K562 (cell line): ENCODE measurements at regions not wholly inside any gene's neighbourhood (a gene's known extent, or its start where the extent isn't known, plus 50 kb on each side); places are given as distances from the start of the nearest gene placed in this dataset.

Experiments used
- ATAC-seq: fragments of 200-7000 bp; cut with Tn5 transposase; 3 replicates; pipeline ENCODE4 v1.9.1; 2020; ENCODE audit warnings: moderate library complexity
- BruUV-seq: library from RNA; stranded (reverse); fragments of 400-500 nt; replicated peaks from 2 replicates; lab custom pipeline; 2021; lab: Mats Ljungman, UMichigan
- CTCF ChIA-PET: fragments of 300-600 bp; formaldehyde crosslinking; extraction: SDS; loops from one replicate; lab custom pipeline; 2021; ENCODE audit warnings: low intra/inter-chr PET ratio; lab: Yijun Ruan, JAX
- POLR2A ChIA-PET: fragments of 300-600, 350-650 bp; sonication (Branson Sonifier 250); formaldehyde crosslinking; extraction: SDS; loops from one replicate; lab custom pipeline; 2021; ENCODE audit warnings: antibody characterized with exemption, inconsistent platforms; lab: Yijun Ruan, JAX
- DNase-seq, 4 experiments: peaks; one replicate each; pipeline versions ENCODE4 v3.0.0 to v3.0.0-alpha.2; 2011 to 2018; ENCODE audit warnings: low spot score in 3 of 4, mixed read lengths in 3 of 4; ENCODE audit errors: extremely low read depth in 1 of 4
- FAIRE-seq: peaks from 2 replicates; lab custom pipeline; 2011; peaks lifted over from hg19 to GRCh38; lab: Jason Lieb, UNC
- H2AFZ ChIP-seq: 2 replicates; pipeline ENCODE4 v1.6.0; 2011; ENCODE audit warnings: low read depth, low read length, control low read depth, inconsistent platforms
- H3K27ac ChIP-seq: fragments of 200-600 bp; 3 replicates; pipeline ENCODE4 v1.8.0; 2011; ENCODE audit warnings: low read depth, mild to moderate bottlenecking, control low read depth, inconsistent platforms, low read length, moderate library complexity, mixed read lengths; ENCODE audit errors: extremely low read depth
- H3K27me3 ChIP-seq, 2 experiments: fragments of 300-600 bp in 1 of 2; 2 replicates in 1 of 2; 3 replicates in 1 of 2; pipeline versions ENCODE4 v1.6.0 to v1.8.0; 2011; ENCODE audit warnings: inconsistent platforms in 2 of 2, low read length in 2 of 2, mild to moderate bottlenecking in 1 of 2, mixed read lengths in 1 of 2, moderate library complexity in 1 of 2; ENCODE audit not compliant: control insufficient read depth in 2 of 2, insufficient read depth in 2 of 2
- H3K36me3 ChIP-seq: fragments of 300-600 bp; 3 replicates; pipeline ENCODE4 v1.8.0; 2011; ENCODE audit warnings: mild to moderate bottlenecking, low read length, inconsistent platforms; ENCODE audit not compliant: control insufficient read depth, insufficient read depth
- H3K4me1 ChIP-seq, 2 experiments: fragments of 200-600 bp in 1 of 2; replicated peaks in 1 of 2; 2 replicates in 1 of 2; 3 replicates in 1 of 2; pipeline versions ENCODE4 v1.5.1 to v1.8.0; 2011; ENCODE audit warnings: inconsistent platforms in 2 of 2, low read length in 2 of 2, mild to moderate bottlenecking in 1 of 2, mixed read lengths in 1 of 2, moderate library complexity in 1 of 2; ENCODE audit not compliant: control insufficient read depth in 2 of 2, insufficient read depth in 2 of 2
- H3K4me2 ChIP-seq: 2 replicates; pipeline ENCODE4 v1.6.1; 2011; ENCODE audit warnings: low read length, control low read depth, inconsistent platforms, mixed read lengths; ENCODE audit not compliant: insufficient read depth
- H3K4me3 ChIP-seq: fragments of 200-600 bp; sonication (generic), shearing (Covaris generic); 2 replicates; pipeline ENCODE4 v1.5.1; 2016; ENCODE audit warnings: control low read depth, inconsistent platforms
- H3K79me2 ChIP-seq: fragments of 200-600 bp; 3 replicates; pipeline ENCODE4 v1.8.0; 2011; ENCODE audit warnings: low read length, inconsistent platforms; ENCODE audit not compliant: control insufficient read depth, insufficient read depth
- H3K9ac ChIP-seq, 2 experiments: 2 replicates each; pipeline versions ENCODE4 v1.6.0 to v1.6.1; 2011; ENCODE audit warnings: low read depth in 2 of 2, low read length in 2 of 2, control low read depth in 1 of 2, inconsistent platforms in 1 of 2, mild to moderate bottlenecking in 1 of 2, mixed read lengths in 1 of 2; ENCODE audit not compliant: insufficient read depth in 1 of 2
- H3K9me1 ChIP-seq: one replicate; pipeline ENCODE4 v1.6.0; 2011; ENCODE audit warnings: inconsistent platforms, mild to moderate bottlenecking, low read length, moderate library complexity; ENCODE audit not compliant: control insufficient read depth, insufficient read depth
- H3K9me3 ChIP-seq: replicated peaks from 2 replicates; pipeline ENCODE4 v1.5.1; 2011; ENCODE audit warnings: low read depth, low read length, inconsistent platforms; ENCODE audit not compliant: control insufficient read depth, insufficient read depth
- H4K20me1 ChIP-seq: replicated peaks from 2 replicates; pipeline ENCODE4 v1.6.1; 2011; ENCODE audit warnings: low read length, inconsistent platforms, mixed read lengths; ENCODE audit not compliant: control insufficient read depth, insufficient read depth
- ATF7 ChIP-seq: fragments of 450-650 bp; IDR thresholded peaks from 2 replicates; pipeline ENCODE4 v1.7.1; 2014; ENCODE audit warnings: mild to moderate bottlenecking, moderate library complexity
- HNRNPH1 ChIP-seq: fragments of 200-400 bp; formaldehyde crosslinking; optimal IDR thresholded peaks from 2 replicates; pipeline ENCODE3; 2017; ENCODE audit warnings: low read depth, mild to moderate bottlenecking, low read length, moderate library complexity
- HNRNPL ChIP-seq: fragments of 200-400 bp; formaldehyde crosslinking; IDR thresholded peaks from 2 replicates; pipeline ENCODE4 v1.6.1; 2017; ENCODE audit warnings: low read depth, mild to moderate bottlenecking, low read length
- NCOR1 ChIP-seq: fragments of 450-650 bp; IDR thresholded peaks from 2 replicates; pipeline ENCODE4 v1.6.1; 2016; ENCODE audit warnings: mild to moderate bottlenecking, moderate library complexity
- NR2C2 ChIP-seq, 2 experiments: fragments of 200-800 bp in 1 of 2; sonication (Bioruptor generic) in 1 of 2; sonication (generic) in 1 of 2; formaldehyde crosslinking in 1 of 2; IDR thresholded peaks; 2 replicates each; pipeline versions ENCODE4 v1.6.1 to v1.8.0; 2016 to 2022; ENCODE audit warnings: mild to moderate bottlenecking in 1 of 2, missing compliant biosample characterization in 1 of 2, missing genetic modification characterization in 1 of 2, missing genetic modification reagents in 1 of 2
- PRMT5 ChIP-seq: sonication (generic); formaldehyde crosslinking; IDR thresholded peaks from 2 replicates; pipeline ENCODE4 v1.5.0; 2020; ENCODE audit warnings: missing genetic modification reagents
- RCOR1 ChIP-seq, 2 experiments: IDR thresholded peaks; 2 replicates each; pipeline ENCODE4 v1.6.1; 2012; ENCODE audit warnings: low read depth in 2 of 2, low read length in 2 of 2, borderline replicate concordance in 1 of 2, improper control_type of control experiment in 1 of 2
- ZNF232 ChIP-seq: sonication (generic); formaldehyde crosslinking; IDR thresholded peaks from 2 replicates; pipeline ENCODE4 v1.8.0; 2022; ENCODE audit warnings: mild to moderate bottlenecking, missing genetic modification reagents
- ZNF780A ChIP-seq: fragments of 250-450 bp; sonication (Bioruptor Pico); IDR thresholded peaks from 2 replicates; pipeline ENCODE4 v1.5.0; 2021; ENCODE audit warnings: mild to moderate bottlenecking
- WGBS: fragments of 100-300 bp; shearing (Covaris generic); methylation state at CpG from one replicate; pipeline ENCODE4 v1.1.6; 2016; ENCODE audit warnings: low coverage, mixed read lengths; ENCODE audit not compliant: insufficient coverage; ENCODE audit errors: missing lambda C conversion rate; 5-methylcytosine and 5-hydroxymethylcytosine counted together
- in situ Hi-C: fragments of 300-500 bp; cut with MboI; formaldehyde crosslinking; loops from 4 replicates; pipeline ENCODE4 v1.15.0; 2018; ENCODE audit warnings: inconsistent platforms, mixed read lengths
- intact Hi-C: fragments of 100-400 bp; cut with micrococcal nuclease; formaldehyde crosslinking; loops from 2 replicates; pipeline ENCODE4 v1.14.2; 2022
- TF ChIP-seq, protein P1 (sequence below): IDR thresholded peaks from 2 replicates; pipeline ENCODE4 v1.6.1; 2011; ENCODE audit not compliant: insufficient read length; ENCODE audit errors: extremely low read depth
- TF ChIP-seq, protein P2 (sequence below): fragments of 250-450 bp; sonication (Bioruptor Pico); IDR thresholded peaks from 2 replicates; pipeline ENCODE4 v1.4.0; 2020; ENCODE audit warnings: mild to moderate bottlenecking, moderate library complexity, borderline replicate concordance
- TF ChIP-seq, protein P3 (sequence below), 2 experiments: fragments of 150-350 bp in 1 of 2; IDR thresholded peaks; 2 replicates each; pipeline ENCODE4 v1.6.1; 2012 to 2016; ENCODE audit warnings: low read depth in 2 of 2, low read length in 2 of 2, mild to moderate bottlenecking in 1 of 2, moderate library complexity in 1 of 2

DNA sequence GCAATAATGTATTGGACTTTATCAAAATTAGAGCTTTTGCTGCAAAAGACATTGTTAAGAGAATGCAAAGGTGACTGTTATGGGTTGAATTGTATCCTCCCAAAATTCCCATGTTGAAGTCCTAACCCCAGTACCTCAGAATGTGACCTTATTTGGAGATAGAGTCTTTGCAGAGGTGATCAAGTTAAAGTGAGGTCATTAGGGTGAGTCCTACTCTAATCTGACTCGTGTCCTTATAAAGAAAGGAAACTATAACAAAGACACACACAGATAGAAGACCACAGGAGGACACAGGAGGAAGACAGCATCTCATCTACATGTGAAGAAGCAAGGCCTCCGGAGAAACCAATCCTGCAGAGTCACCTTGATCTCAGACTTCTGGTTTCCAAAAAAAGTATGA, 1011.2 kb downstream of the TBC1D22A start:
- no peak for FAIRE-seq
- TF ChIP-seq ZNF780A (no peak), PRMT5 (CRISPR knock-in tag) (no peak), NCOR1 (no peak), HNRNPL (no peak), RCOR1 (IDR thresholded peaks at IDR 0.05; ENCODE audit: borderline replicate concordance in 1 of 2, low read depth in 2 of 2, low read length in 2 of 2) (no peak), NR2C2 (CRISPR knock-in tag; IDR thresholded peaks at IDR 0.05) (no peak), NR2C2 (tag; IDR thresholded peaks at IDR 0.05) (no peak), ZNF232 (CRISPR knock-in tag) (no peak), ATF7 (no peak), HNRNPH1 (no peak)
- TF ChIP-seq, protein P1, sequence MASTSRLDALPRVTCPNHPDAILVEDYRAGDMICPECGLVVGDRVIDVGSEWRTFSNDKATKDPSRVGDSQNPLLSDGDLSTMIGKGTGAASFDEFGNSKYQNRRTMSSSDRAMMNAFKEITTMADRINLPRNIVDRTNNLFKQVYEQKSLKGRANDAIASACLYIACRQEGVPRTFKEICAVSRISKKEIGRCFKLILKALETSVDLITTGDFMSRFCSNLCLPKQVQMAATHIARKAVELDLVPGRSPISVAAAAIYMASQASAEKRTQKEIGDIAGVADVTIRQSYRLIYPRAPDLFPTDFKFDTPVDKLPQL = no peak
- TF ChIP-seq, protein P2, sequence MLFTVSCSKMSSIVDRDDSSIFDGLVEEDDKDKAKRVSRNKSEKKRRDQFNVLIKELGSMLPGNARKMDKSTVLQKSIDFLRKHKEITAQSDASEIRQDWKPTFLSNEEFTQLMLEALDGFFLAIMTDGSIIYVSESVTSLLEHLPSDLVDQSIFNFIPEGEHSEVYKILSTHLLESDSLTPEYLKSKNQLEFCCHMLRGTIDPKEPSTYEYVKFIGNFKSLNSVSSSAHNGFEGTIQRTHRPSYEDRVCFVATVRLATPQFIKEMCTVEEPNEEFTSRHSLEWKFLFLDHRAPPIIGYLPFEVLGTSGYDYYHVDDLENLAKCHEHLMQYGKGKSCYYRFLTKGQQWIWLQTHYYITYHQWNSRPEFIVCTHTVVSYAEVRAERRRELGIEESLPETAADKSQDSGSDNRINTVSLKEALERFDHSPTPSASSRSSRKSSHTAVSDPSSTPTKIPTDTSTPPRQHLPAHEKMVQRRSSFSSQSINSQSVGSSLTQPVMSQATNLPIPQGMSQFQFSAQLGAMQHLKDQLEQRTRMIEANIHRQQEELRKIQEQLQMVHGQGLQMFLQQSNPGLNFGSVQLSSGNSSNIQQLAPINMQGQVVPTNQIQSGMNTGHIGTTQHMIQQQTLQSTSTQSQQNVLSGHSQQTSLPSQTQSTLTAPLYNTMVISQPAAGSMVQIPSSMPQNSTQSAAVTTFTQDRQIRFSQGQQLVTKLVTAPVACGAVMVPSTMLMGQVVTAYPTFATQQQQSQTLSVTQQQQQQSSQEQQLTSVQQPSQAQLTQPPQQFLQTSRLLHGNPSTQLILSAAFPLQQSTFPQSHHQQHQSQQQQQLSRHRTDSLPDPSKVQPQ = no peak
- TF ChIP-seq, protein P3, sequence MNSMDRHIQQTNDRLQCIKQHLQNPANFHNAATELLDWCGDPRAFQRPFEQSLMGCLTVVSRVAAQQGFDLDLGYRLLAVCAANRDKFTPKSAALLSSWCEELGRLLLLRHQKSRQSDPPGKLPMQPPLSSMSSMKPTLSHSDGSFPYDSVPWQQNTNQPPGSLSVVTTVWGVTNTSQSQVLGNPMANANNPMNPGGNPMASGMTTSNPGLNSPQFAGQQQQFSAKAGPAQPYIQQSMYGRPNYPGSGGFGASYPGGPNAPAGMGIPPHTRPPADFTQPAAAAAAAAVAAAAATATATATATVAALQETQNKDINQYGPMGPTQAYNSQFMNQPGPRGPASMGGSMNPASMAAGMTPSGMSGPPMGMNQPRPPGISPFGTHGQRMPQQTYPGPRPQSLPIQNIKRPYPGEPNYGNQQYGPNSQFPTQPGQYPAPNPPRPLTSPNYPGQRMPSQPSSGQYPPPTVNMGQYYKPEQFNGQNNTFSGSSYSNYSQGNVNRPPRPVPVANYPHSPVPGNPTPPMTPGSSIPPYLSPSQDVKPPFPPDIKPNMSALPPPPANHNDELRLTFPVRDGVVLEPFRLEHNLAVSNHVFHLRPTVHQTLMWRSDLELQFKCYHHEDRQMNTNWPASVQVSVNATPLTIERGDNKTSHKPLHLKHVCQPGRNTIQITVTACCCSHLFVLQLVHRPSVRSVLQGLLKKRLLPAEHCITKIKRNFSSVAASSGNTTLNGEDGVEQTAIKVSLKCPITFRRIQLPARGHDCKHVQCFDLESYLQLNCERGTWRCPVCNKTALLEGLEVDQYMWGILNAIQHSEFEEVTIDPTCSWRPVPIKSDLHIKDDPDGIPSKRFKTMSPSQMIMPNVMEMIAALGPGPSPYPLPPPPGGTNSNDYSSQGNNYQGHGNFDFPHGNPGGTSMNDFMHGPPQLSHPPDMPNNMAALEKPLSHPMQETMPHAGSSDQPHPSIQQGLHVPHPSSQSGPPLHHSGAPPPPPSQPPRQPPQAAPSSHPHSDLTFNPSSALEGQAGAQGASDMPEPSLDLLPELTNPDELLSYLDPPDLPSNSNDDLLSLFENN (IDR thresholded peaks at IDR 0.05; ENCODE audit: low read depth in 2 of 2, low read length in 2 of 2) = no peak

More for the DNA sequence above, 1011.2 kb downstream of the TBC1D22A start:
- in situ Hi-C loops = no loop called here
- Histone ChIP-seq H3K27me3 (no peaks in the 10 kb centered on the region), H3K4me3 (no peak overlapping the region), H3K36me3 (no peaks in the 10 kb centered on the region; the same call in 2 of the 3 replicates), H4K20me1 (no peaks in the 10 kb centered on the region), H3K9ac (no peak overlapping the region), H2AFZ (no peak overlapping the region), H3K4me1 (peaks cover 0 to under 1% of the 10 kb centered on the region in 2 experiments; a peak in 2 of 5 replicates), H3K79me2 (no peaks in the 10 kb centered on the region), H3K9me1 (no peaks in the 10 kb centered on the region), H3K9me3 (no peaks in the 10 kb centered on the region), H3K27ac (no peak overlapping the region), H3K4me2 (no peak overlapping the region)
- ATAC-seq (no peak), DNase-seq (no peak)
- 58% methylated on average over 2 of the region's 2 CpGs for WGBS
- CTCF ChIA-PET = no interaction called here
- BruUV-seq = no TSS peak
- POLR2A ChIA-PET = interaction anchor here (0.7 kb wide), 1 partner anchor 14 kb away, joined by 3 read pairs; no protein-coding TSS in a partner anchor
- intact Hi-C loops = loop anchor here (10.0 kb wide), 1 partner anchor 149 kb away; no protein-coding TSS in a partner anchor
